GM12892 (cell line): ENCODE measurements at regions not wholly inside any gene's neighbourhood (a gene's known extent, or its start where the extent isn't known, plus 50 kb on each side); places are given as distances from the start of the nearest gene placed in this dataset.

Source experiments
- POLR2A ChIP-seq: IDR thresholded peaks from 2 replicates; pipeline ENCODE4 v1.6.1; 2011; ENCODE audit warnings: low read depth, low read length, control low read depth
- POLR2AphosphoS5 ChIP-seq: IDR thresholded peaks from 2 replicates; pipeline ENCODE4 v1.6.1; 2011; ENCODE audit warnings: low read depth, low read length, control low read depth
- TAF1 ChIP-seq: IDR thresholded peaks from 2 replicates; pipeline ENCODE4 v1.6.1; 2011; ENCODE audit warnings: low read depth, mild to moderate bottlenecking, control low read depth, low read length, borderline replicate concordance

- no peak for TF ChIP-seq POLR2AphosphoS5
- TF ChIP-seq POLR2A = no peak
- no peak for TF ChIP-seq TAF1
Measured at GRCh38 chr10:57960406-57960805, 307.3 kb downstream of the IPMK start.
